HG03378 (cell line): ENCODE measurements at regions not wholly inside any gene's neighbourhood (a gene's known extent, or its start where the extent isn't known, plus 50 kb on each side); places are given as distances from the start of the nearest gene placed in this dataset.
A peak's percentile ranks its signal among the peaks of the same experiment; 100 is the strongest.
"Not testable (repeated sequence)": the region's sequence is repeated elsewhere in the genome, so short reads cannot be mapped to it uniquely, and the experiment has no call there.

Experiments
- ATAC-seq: cut with Tn5 transposase; IDR thresholded peaks from one replicate; pipeline ENCODE4 v1.9.1; 2021; ENCODE audit warnings: mild to moderate bottlenecking, moderate library complexity; ENCODE audit not compliant: unreplicated experiment

DNA sequence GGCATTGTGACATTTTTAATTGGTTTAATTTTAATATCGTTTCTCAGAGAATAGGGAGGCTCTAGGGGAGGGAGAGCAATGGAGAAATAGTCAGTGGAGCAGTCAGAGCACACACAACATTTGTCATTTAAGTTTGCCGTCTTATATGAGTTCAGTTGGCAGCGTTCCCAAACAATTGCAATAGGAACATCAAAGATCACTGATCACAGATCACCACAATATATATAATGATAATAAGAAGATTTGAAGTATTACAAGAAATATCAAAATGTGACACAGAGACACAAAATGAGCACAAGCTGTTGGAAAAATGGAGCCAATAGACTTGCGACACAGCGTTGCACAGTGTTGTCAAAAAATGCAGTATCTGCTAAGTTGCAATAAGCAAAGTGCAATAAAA is 303.7 kb downstream of the CDH19 start:
- ATAC-seq: no peak

DNA sequence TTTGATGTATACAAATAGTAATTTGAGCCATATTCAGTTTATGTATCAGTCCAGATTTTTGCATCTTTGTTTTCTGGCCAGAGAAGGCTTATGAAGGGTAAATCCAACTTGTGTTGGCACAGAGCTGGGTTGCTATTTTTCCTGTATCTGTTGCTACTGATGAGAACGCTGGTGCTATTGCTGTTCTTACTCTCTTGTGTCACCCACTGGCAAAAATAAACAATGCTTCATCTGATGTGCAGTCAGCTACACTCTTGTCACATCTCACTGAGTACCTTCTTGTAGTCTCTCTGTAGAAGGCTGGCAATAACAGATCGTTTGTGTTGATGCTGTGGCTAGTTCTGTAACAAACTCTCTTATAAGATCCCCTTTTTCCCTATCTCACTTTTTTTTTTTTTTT is 323.4 kb downstream of the CDH19 start:
- no peak for ATAC-seq

DNA sequence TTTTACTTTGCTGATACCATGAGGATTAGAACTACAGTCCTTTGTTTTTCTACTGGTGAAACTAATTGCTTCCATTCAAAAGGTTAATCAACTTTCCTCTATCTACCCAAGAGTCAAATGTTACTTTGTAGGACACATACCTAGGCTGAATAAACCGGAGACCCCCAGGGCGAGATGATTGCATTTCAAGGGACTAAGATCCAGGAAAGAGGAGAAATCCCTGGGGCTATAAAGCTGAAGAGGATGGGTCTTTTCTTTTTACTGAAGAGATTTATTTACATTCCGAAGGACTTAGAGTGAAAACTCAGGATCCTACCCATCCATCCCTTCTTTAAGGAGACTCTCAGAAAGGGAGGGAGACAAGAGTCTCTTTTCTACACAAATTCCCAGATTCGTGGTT is 331.9 kb downstream of the CDH19 start:
- ATAC-seq: no peak

- ATAC-seq: no peak
These were observed 339.8 kb downstream of the CDH19 start for GRCh38 chr18:66264130-66264529.

DNA sequence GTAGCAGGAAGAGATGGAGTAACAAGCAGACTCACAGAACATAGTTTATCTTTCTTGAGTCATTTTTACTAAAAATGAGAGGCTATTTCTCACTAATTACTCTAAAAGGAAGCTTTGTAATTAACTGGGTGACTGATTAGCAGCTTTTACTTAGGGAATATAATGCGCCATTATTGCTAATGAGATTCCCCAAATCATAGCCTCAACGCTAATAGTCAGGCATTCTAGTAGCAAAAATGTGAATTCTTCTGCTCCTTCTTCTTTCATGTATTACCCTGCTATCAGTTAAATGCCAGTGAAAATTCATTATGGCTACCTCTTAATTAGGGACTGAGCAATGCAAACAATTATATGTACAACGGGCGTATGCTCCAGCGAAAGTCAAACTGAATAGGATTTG is 349.8 kb downstream of the CDH19 start:
- ATAC-seq: no peak

DNA sequence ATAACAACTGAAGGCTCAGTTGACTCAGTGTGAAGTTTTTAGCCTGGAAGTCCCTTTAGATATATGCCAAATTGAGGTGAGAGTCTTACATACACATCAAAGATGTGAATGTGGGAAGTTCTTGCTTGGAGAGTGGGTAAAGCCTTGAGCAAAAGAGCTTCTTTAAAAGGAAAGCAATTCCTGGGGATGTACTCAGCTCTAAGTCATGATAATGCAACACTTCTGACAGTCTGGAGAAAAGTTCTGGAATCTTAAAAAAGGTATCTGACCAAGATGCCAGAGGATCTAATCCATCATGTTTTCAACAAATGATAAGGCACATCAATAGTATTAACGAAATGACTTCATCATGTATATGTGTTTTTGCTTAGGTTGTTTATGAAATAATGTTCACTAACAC is 351.2 kb downstream of the CDH19 start:
- no peak for ATAC-seq

GRCh38 chr18:66235206-66235605 is 368.7 kb downstream of the CDH19 start:
- no peak for ATAC-seq

DNA sequence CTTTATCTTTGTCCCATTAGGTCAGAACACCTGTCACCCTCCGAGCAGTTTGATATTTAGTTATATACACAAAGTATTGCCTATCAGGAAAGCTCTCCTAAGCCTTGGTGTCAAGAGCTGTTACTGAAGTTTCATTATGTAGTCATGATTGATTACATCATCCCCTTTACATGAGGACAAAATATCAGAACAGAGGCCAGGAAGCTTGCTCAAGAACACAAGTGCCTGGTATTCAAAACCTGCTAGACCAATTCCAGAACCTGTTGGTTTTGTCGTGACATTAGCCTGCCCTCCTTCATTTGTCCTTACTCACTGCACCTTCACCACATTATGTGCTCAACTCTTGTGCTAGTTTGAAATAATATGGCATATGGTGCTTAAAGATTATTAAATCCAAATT is 377.1 kb downstream of the CDH19 start:
- ATAC-seq: no peak

- not testable (repeated sequence) for ATAC-seq
These were observed 380.6 kb downstream of the CDH19 start for GRCh38 chr18:66223317-66223716.

- ATAC-seq: no peak
These were observed 381.7 kb downstream of the CDH19 start for GRCh38 chr18:66222174-66222573.

GRCh38 chr18:66219817-66220216 is 384.1 kb downstream of the CDH19 start:
- ATAC-seq: no peak

GRCh38 chr18:66211749-66212148 is 392.1 kb downstream of the CDH19 start:
- no peak for ATAC-seq

DNA sequence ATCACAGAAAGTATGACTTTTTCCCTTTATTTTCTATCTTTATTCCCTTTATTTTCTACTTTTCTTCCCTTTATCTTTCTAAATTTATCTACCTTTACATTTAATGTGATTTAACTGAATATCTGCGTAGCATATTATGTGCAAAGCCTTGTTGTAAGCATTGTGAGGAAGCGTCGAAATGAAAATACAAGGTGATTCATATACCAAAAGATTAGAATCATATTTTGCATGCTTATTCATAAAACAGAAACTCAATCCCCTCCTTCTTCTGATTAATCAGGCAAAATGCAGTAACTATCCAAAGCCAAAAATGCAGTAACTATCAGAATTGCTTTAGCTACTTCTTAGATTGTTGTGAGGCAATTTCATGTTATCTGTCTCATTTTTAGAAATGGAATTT is 393.0 kb downstream of the CDH19 start:
- ATAC-seq: no peak

DNA sequence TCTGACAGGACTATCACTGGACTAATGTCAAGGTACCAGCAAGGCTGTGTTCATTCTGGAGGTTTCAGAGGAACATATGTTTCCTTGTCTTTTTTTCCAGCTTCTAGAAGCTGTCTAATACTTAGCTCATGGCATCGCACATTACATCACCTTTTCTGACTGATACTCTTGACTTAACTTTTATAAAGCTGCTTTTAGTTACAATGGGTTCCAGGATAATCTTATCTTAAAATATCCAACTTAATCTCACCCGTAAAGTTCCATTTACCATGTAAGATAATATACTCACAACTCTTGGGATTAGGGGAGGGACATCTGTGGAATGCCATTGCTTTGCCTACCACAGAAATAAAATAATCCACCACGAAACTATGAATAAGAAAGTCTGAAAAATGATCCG is 394.2 kb downstream of the CDH19 start:
- ATAC-seq: no peak

DNA sequence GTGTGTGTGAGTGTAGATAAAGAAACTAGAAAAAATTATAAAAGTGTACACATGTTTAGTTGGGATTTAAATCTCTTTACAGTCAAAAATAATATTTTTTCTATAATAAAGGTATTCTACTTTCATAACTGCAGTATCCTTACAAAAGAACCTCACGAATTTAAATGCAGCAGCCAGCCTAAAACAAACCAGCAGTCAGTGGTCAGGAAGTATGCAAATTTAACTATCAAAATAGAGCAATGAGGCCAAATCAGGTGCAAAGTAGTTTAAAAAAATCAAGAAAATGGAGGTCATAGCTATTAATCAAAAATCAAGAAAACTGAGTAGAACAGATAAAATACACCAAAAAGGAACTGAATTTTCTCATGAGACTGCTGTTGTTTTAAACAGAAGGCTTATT is 407.1 kb downstream of the CDH19 start:
- ATAC-seq: no peak

GRCh38 chr18:66193938-66194337 is 410.0 kb downstream of the CDH19 start:
- ATAC-seq: no peak

DNA sequence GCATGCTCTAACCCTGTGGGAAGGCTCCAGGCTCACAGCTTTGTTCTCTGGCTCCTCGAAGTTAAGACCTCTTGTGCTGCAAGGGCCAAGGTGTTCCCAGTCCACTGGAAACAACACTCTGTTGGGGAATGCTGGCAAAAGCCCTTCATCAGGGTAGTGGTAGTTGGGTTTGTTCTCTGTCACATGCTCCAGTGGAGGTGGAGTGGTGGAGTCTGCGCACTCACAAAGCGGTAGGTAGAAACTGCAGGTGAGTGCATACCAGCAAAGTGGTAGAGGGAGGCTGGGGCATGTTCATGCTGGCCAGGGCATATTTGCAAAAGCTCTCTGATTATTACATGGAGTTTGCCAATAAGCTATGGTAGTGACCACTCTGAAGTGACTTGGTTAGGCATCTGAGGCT is 410.5 kb downstream of the CDH19 start:
- no peak for ATAC-seq

GRCh38 chr18:66168685-66169235 is 417.9 kb downstream of the CDH7 start:
- no peak for ATAC-seq

DNA sequence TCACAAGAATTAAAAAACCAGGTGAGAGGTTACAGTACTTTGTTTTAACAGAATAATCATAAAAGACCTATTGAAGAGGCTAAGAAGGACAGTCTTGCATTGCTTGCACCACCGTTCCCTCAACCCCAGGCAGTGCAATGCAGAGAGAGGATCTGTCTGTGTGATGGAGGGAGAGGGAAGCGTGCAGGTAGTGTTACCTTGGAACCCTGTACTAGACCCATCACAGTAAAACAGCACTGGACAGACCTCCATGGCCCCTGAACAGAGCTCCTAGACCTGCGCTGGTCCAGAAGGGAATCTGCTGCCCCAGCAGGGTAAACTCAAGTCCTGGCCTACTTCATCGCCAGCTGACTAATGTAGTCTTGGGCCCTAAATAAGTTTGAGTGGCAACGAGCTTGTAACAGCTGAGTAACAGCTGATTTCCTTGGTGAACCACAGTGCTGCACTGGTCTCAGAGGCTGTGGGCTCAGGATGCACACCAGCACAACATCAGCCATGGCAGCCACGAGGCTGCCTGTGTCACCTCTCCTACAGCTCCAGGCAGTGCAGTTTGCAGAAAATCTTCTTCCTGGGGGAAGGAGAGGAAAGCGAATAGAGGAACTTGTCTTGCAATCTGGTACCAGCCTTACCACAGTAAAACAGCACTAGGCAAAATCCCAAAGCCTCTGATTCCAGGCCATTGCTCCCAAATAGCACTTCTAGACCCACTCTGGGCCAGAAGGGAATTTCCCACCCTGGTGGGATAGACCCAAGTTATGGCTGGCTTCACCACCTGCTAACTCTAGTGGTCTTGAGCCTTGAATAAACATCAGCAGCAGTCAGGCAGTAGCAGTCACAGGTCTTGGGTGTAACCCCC is 417.2 kb downstream of the CDH7 start:
- no peak for ATAC-seq

GRCh38 chr18:66160007-66160406 is 409.2 kb downstream of the CDH7 start:
- ATAC-seq: no peak

DNA sequence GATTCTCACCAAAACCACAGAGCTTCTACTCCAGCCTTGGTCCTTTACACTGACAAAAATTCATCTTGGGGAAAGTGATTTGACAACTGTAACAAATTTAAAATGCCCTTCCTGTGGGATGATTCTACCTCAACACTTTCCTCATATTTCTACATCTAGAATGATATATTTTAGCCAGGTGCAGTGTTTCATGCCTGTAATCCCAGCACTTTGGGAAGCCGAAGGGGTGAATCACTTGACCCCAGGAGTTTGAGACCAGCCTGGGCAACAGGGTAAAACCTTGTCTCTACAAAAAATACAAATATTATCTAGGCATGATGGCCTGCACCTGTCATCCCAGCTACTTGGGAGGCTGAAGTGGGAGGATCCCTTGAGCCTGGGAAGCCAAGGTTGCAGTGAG is 408.6 kb downstream of the CDH7 start:
- no peak for ATAC-seq

DNA sequence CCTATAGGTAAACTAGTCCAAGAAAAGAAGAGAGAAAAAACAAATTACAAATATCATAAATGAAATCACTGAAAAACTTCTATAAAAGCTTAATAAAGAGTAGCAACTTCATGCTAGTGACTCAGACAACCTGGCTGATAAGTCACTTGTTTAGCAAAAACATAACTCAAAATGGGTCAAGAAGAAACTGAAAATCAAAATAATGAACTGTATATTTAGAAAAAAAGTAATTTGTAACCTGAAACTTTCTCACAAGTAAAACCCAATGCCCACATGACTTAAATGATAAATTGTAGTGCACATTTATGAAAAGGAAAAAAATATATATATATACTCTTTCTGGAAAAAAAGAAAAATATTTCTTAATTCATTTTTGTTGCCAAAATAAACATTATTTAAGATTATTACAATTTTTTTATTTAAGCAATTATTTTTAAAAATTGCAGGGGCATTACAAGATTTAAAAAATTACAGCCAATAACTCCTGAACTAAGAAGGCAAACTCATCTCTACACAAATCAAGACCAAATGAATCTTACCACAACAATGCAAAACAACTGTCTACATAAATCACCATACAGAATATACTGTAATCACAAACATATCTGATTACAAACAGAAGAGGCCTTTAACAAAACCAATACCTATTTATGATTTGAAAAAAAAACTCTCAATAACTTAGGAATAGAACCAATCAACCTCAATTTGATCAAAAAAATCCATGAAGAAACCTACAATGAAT is 406.3 kb downstream of the CDH7 start:
- ATAC-seq: peak; percentile 45
